HG02571 (cell line): ENCODE measurements at regions not wholly inside any gene's neighbourhood (a gene's known extent, or its start where the extent isn't known, plus 50 kb on each side); places are given as distances from the start of the nearest gene placed in this dataset.
"Not testable (repeated sequence)": the region's sequence is repeated elsewhere in the genome, so short reads cannot be mapped to it uniquely, and the experiment has no call there.

Experiments used
- ATAC-seq: cut with Tn5 transposase; IDR thresholded peaks from one replicate; pipeline ENCODE4 v1.9.1; 2021; ENCODE audit warnings: mild to moderate bottlenecking, moderate library complexity; ENCODE audit not compliant: unreplicated experiment

DNA sequence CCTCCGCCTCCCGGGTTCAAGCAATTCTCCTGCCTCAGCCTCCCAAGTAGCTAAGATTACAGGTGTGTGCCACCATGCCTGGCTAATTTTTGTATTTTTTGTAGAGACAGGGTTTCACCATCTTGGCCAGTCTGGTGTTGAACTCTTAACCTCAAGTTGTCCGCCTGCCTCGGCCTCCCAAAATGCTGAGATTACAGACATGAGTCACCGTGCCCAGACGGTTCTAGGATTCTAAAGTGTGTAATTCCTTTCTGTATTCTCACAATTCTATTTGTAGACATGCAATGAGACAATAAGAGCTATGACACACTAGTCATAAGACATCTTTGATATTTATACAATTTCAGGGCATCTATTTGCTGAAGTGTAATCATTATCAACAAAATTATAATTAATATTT is 585.0 kb upstream of the FLRT2 start:
- ATAC-seq: not testable (repeated sequence)

DNA sequence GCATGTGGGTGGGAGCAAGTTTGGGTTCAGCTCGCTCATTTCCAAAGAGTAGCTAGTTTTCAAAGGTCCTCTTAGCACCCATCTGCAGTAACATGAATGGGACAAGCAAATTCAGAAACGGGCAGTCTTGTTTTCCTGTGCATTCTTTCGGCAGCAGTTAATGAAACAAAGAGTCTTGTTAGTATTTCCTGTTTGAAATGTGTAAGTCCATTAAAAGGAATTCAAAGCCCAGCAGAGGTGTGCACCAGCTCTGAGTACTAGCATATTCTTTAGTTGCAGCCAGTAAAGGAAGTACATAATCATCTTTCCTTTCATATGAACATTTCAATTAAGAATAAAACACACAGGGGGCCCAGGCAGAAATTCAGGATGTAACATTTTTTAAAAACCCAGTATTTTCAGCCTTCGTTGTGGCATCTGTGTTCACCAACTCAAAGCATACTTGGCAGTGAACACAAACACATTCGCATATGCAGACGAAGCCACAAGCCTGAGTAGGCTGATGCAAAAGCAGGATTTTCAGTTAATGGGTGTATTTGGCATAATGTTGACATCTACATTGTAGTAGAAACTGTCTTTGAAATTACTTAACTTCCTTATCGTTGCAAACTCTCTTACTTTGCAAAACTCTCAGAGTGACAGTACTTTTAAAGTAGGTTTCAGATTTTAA is 570.0 kb upstream of the FLRT2 start:
- ATAC-seq: no peak

DNA sequence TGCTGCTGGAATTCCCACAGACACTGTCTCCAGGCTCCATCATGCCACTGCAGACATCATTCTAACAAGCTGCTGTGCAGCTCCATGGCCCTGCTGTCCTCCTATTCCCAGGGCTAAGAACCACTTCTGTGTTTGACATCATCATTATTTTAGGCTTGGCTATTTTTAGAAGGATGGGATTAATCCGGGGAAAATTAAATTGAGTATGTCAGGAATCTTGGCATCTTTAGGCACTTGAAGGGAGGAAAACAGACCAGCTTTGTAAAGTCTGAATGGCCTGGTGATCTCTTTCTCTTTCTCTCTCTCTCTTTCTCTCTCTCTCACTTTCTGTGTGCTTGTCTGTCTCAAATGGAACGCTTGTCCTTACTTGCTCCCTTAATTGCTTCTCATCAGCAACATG is 568.3 kb upstream of the FLRT2 start:
- no peak for ATAC-seq

DNA sequence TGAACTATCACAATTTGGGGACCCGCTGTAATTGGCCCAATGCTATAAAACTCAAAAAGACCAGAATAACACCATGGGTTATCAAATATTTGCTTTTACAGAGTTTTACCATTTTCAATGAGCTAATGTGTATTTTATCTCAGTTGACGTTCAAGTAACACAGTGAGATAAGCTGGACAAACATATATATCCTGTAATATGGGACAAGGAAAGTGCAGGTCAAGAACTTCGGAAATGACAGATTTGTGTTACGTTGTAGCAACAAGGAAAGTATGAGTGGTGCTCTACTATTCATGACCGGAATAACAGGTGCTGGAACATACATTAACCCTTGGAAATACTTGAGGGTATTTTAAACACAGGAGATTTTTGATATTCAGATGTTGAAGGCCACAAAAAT is 566.4 kb upstream of the FLRT2 start:
- no peak for ATAC-seq

GRCh38 chr14:84965279-84965678 is 564.7 kb upstream of the FLRT2 start:
- ATAC-seq: no peak

- no peak for ATAC-seq
Measured at GRCh38 chr14:84969501-84969900, 560.4 kb upstream of the FLRT2 start.

GRCh38 chr14:84975241-84975902 is 554.6 kb upstream of the FLRT2 start:
- ATAC-seq: no peak

DNA sequence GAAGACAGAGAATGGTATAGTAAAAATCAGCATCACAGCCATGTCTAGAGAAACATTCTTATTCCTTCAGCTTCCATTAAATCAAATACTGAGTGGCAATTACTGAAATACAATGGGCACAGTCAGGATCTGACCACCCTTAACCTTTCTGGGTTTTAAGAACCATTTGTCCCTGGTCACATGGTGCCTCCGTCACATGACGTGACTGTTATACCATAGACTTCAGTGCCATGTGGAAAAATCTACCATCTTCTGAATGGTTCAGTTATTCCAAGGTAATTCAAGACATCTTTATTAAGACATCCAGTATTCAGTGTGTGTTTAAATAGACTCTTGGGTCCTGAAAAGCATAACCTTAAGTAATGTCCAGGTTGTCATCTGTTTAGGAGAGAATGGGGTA is 553.1 kb upstream of the FLRT2 start:
- no peak for ATAC-seq

DNA sequence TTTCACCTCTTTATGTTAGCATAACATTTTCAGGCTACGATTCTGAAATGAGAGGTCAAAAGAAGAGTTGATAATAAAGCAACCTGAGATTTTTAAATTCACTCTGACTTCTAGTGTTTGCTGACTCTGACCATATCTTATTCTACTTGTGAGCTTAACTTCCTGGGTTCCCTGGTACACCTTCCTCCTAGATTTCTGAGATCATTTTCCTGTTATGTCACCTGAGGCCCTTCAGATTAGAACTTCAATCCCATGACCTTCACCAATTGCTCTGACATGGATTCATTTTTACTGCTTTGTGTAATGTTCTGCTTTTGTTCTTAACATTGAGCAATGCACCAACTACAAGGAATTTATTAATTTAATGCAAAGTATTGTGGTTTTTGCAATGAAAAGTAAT is 542.9 kb upstream of the FLRT2 start:
- ATAC-seq: no peak

- no peak for ATAC-seq
Measured at GRCh38 chr14:84988357-84988756, 541.6 kb upstream of the FLRT2 start.

- no peak for ATAC-seq
Measured at GRCh38 chr14:84991021-84991420, 538.9 kb upstream of the FLRT2 start.

- no peak for ATAC-seq
Measured at GRCh38 chr14:84998216-84998615, 531.7 kb upstream of the FLRT2 start.

GRCh38 chr14:85002846-85003245 is 527.1 kb upstream of the FLRT2 start:
- no peak for ATAC-seq

- ATAC-seq: no peak
Measured at GRCh38 chr14:85003805-85004204, 526.1 kb upstream of the FLRT2 start.

- no peak for ATAC-seq
Measured at GRCh38 chr14:85009506-85009905, 520.4 kb upstream of the FLRT2 start.

DNA sequence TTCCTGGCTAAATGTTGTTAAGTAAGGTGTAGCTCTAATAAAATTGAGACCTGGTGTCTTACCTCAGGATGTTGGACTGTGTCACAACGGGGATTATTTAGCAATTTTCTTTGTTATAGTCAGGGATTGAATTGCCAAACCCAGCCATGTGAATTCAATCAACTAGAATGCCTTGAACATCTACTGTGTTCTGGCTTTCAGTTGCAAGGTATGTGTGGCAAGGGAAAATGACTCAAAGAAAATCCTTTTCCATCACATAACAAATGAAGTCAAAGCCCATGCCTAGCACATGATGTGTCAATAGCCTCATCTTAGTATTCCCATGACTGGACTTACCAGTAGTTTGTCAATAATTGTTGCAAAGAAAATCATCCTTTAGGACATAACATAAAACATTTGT is 519.8 kb upstream of the FLRT2 start:
- ATAC-seq: no peak

- no peak for ATAC-seq
Measured at GRCh38 chr14:85016496-85016895, 513.4 kb upstream of the FLRT2 start.

DNA sequence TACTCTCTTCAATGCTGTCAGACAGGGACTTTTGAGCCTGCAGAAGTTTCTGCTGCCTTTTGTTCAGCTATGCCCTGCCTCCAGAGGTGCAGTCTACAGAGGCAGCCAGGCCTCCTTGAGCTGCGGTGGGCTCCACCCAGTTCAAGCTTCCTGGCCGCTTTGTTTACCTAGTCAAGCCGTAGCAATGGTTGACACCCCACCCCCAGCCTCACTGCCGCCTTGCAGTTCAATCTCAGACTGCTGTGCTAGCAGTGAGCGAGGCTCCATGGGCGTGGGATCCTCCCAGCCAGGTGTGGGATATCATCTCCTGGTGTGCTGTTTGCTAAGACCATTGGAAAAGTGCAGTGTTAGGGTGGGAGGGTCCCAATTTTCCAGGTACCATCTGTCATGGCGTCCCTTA is 506.1 kb upstream of the FLRT2 start:
- not testable (repeated sequence) for ATAC-seq

DNA sequence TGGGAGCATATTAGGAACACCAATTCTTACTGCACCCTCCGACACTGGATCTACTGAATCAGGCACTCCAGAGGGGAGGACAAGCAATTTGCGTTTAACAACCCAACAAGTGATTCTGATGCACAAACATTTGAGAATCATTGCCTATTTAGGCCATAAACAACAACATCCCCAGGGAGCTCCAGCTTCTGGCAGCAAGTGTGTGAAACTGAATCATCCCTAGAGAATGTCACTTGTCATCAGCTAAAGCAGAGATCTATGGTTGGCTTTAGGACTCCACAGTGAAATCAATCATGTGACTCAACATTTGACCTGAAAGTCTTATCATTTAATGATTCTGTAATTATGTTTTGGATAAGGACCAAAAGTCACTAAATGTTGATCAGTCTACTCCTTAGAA is 505.0 kb upstream of the FLRT2 start:
- ATAC-seq: no peak

GRCh38 chr14:85027681-85028370 is 502.1 kb upstream of the FLRT2 start:
- ATAC-seq: no peak

DNA sequence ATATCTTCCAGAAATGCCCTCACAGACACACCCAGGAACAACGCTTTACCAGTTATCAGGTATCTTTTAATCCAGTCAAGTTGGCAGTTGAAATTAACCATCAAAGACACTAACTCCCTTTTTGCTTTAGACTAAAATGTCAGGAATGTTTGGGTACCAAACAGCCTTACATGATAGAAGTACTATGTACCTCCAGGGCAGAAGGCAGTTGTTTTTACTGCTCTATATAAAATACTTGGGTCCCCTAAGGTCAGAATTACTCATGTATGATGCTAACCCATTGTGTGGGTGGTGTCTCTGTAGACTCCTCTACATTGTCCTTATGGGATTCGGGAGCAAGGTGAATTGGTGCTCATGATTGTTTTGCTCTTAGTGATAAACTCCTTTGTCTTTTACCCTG is 492.5 kb upstream of the FLRT2 start:
- no peak for ATAC-seq
